GM12878 (cell line): ENCODE measurements at regions not wholly inside any gene's neighbourhood (a gene's known extent, or its start where the extent isn't known, plus 50 kb on each side); places are given as distances from the start of the nearest gene placed in this dataset.

ENCODE experiments used
- ATAC-seq: fragments of 200-7000 bp; cut with Tn5 transposase; 3 replicates; pipeline ENCODE4 v1.9.1; 2020; ENCODE audit warnings: mild to moderate bottlenecking, moderate library complexity
- BruUV-seq: library from RNA; stranded (reverse); fragments of 400-500 nt; replicated peaks from 2 replicates; lab custom pipeline; 2021; lab: Mats Ljungman, UMichigan
- CTCF ChIA-PET: fragments of 300-600 bp; sonication (Branson Sonifier 250); formaldehyde crosslinking; extraction: SDS; loops from one replicate; lab custom pipeline; 2021; ENCODE audit warnings: inconsistent platforms; lab: Yijun Ruan, JAX
- POLR2A ChIA-PET: fragments of 350-600 bp; formaldehyde crosslinking; extraction: SDS; loops from one replicate; lab custom pipeline; 2021; ENCODE audit warnings: inconsistent platforms; lab: Charles Lee
- RAD21 ChIA-PET: fragments of 300-600 bp; sonication (Branson Sonifier 250); formaldehyde crosslinking; loops from one replicate; lab custom pipeline; 2023; ENCODE audit warnings: antibody characterized with exemption; ENCODE audit not compliant: unreplicated experiment; lab: Charles Lee
- SMC1A ChIA-PET: fragments of 300-600 bp; sonication (Branson Sonifier 250); formaldehyde crosslinking; loops from one replicate; lab custom pipeline; 2023; ENCODE audit not compliant: unreplicated experiment, uncharacterized antibody; lab: Charles Lee
- DNase-seq: peaks from one replicate; pipeline ENCODE4 v3.0.0-alpha.2; 2011; ENCODE audit warnings: low read depth, low spot score
- FAIRE-seq: peaks from 3 replicates; lab custom pipeline; 2011; peaks lifted over from hg19 to GRCh38; lab: Jason Lieb, UNC
- H2AFZ ChIP-seq: 2 replicates; pipeline ENCODE4 v1.6.0; 2011; ENCODE audit warnings: low read depth, low read length, control low read depth; ENCODE audit not compliant: control insufficient read depth
- H3K27ac ChIP-seq: 2 replicates; pipeline ENCODE4 v1.5.1; 2011; ENCODE audit warnings: control low read depth; ENCODE audit not compliant: control insufficient read depth, insufficient read depth
- H3K27me3 ChIP-seq, 2 experiments: replicated peaks in 1 of 2; 2 replicates each; pipeline versions ENCODE4 v1.6.0 to v1.6.1; 2011; ENCODE audit warnings: low read length in 1 of 2; ENCODE audit not compliant: control insufficient read depth in 2 of 2, insufficient read depth in 2 of 2
- H3K36me3 ChIP-seq, 2 experiments: 2 replicates each; pipeline ENCODE4 v1.5.1; 2011; ENCODE audit warnings: low read length in 1 of 2; ENCODE audit not compliant: control insufficient read depth in 2 of 2, insufficient read depth in 2 of 2
- H3K4me1 ChIP-seq: 2 replicates; pipeline ENCODE4 v1.6.1; 2011; ENCODE audit warnings: mild to moderate bottlenecking, low read length, moderate library complexity, mixed read lengths; ENCODE audit not compliant: control insufficient read depth, insufficient read depth
- H3K4me2 ChIP-seq: 2 replicates; pipeline ENCODE4 v1.6.0; 2011; ENCODE audit warnings: control low read depth; ENCODE audit not compliant: control insufficient read depth, insufficient read depth
- H3K4me3 ChIP-seq: fragments of 200-600 bp; sonication (generic); 2 replicates; pipeline ENCODE4 v1.5.1; 2016
- H3K79me2 ChIP-seq: 2 replicates; pipeline ENCODE4 v1.6.0; 2011; ENCODE audit warnings: low read length; ENCODE audit not compliant: control insufficient read depth, insufficient read depth
- H3K9ac ChIP-seq: 2 replicates; pipeline ENCODE4 v1.8.0; 2011; ENCODE audit warnings: low read length, control low read depth, mixed read lengths; ENCODE audit not compliant: control insufficient read depth, insufficient read depth
- H3K9me3 ChIP-seq: replicated peaks from 3 replicates; pipeline ENCODE4 v1.5.1; 2011; ENCODE audit warnings: mild to moderate bottlenecking, low read length; ENCODE audit not compliant: control insufficient read depth, insufficient read depth
- H4K20me1 ChIP-seq: 2 replicates; pipeline ENCODE4 v1.6.0; 2011; ENCODE audit not compliant: control insufficient read depth, insufficient read depth
- BACH1 ChIP-seq: fragments of 450-650 bp; IDR thresholded peaks from 2 replicates; pipeline ENCODE4 v1.6.1; 2017; ENCODE audit warnings: mild to moderate bottlenecking, borderline replicate concordance
- EED ChIP-seq: sonication (generic); IDR thresholded peaks from 2 replicates; pipeline ENCODE4 v1.6.1; 2016; ENCODE audit warnings: antibody characterized with exemption, low read depth
- HDAC6 ChIP-seq: fragments of 200-600 bp; sonication (generic); IDR thresholded peaks from one replicate; pipeline ENCODE4 v1.8.0; 2017; ENCODE audit warnings: antibody characterized with exemption; ENCODE audit not compliant: unreplicated experiment
- MXI1 ChIP-seq: fragments of 150-350 bp; IDR thresholded peaks from 2 replicates; pipeline ENCODE4 v1.6.1; 2011; ENCODE audit warnings: low read depth, mild to moderate bottlenecking, inconsistent platforms, low read length, improper control_type of control experiment
- PAX8 ChIP-seq: fragments of 450-650 bp; IDR thresholded peaks from 2 replicates; pipeline ENCODE4 v1.6.1; 2017; ENCODE audit warnings: mild to moderate bottlenecking, moderate library complexity
- POLR2A ChIP-seq: IDR thresholded peaks from 2 replicates; pipeline ENCODE4 v1.6.1; 2011; ENCODE audit warnings: low read depth, mild to moderate bottlenecking, low read length
- SIX5 ChIP-seq: IDR thresholded peaks from 2 replicates; pipeline ENCODE4 v1.6.1; 2011; ENCODE audit warnings: mild to moderate bottlenecking, low read depth, low read length, moderate library complexity; ENCODE audit not compliant: severe bottlenecking
- SMC3 ChIP-seq: IDR thresholded peaks from 2 replicates; pipeline ENCODE4 v1.6.1; 2011; ENCODE audit warnings: low read length, improper control_type of control experiment, borderline replicate concordance
- TBL1XR1 ChIP-seq: IDR thresholded peaks from 2 replicates; pipeline ENCODE4 v1.6.1; 2012; ENCODE audit warnings: low read depth, low read length, improper control_type of control experiment
- TCF3 ChIP-seq: IDR thresholded peaks from 2 replicates; pipeline ENCODE4 v1.6.1; 2012; ENCODE audit warnings: low read depth, mild to moderate bottlenecking, low read length, borderline replicate concordance; ENCODE audit not compliant: insufficient read depth
- ZNF24 ChIP-seq: fragments of 450-650 bp; IDR thresholded peaks from 2 replicates; pipeline ENCODE4 v1.6.1; 2017; ENCODE audit warnings: antibody characterized with exemption, mild to moderate bottlenecking
- ZSCAN29 ChIP-seq: fragments of 450-650 bp; IDR thresholded peaks from 2 replicates; pipeline ENCODE4 v1.6.1; 2017; ENCODE audit warnings: mild to moderate bottlenecking, moderate library complexity
- WGBS: methylation state at CpG from one replicate; pipeline ENCODE4 v1.1.6; 2016; ENCODE audit warnings: low lambda C conversion rate; ENCODE audit not compliant: insufficient replicate concordance, insufficient coverage; ENCODE audit errors: missing lambda C conversion rate; 5-methylcytosine and 5-hydroxymethylcytosine counted together
- in situ Hi-C: fragments of 300-500 bp; cut with MboI; formaldehyde crosslinking; loops from 9 replicates; pipeline ENCODE4 v1.14.3; 2018; ENCODE audit warnings: mixed read lengths
- intact Hi-C: fragments of 100-400 bp; cut with micrococcal nuclease; formaldehyde crosslinking; loops from one replicate; pipeline ENCODE4 v1.14.2; 2022; ENCODE audit not compliant: unreplicated experiment
- TF ChIP-seq, protein P1 (sequence below): fragments of 450-650 bp; IDR thresholded peaks from 2 replicates; pipeline ENCODE4 v1.6.1; 2018; ENCODE audit warnings: borderline replicate concordance, mild to moderate bottlenecking; ENCODE audit not compliant: partially characterized antibody
- TF ChIP-seq, protein P2 (sequence below): fragments of 450-650 bp; IDR thresholded peaks from 2 replicates; pipeline ENCODE4 v1.6.1; 2017; ENCODE audit warnings: mild to moderate bottlenecking, low read depth, inconsistent platforms; ENCODE audit not compliant: poor library complexity, severe bottlenecking

DNA sequence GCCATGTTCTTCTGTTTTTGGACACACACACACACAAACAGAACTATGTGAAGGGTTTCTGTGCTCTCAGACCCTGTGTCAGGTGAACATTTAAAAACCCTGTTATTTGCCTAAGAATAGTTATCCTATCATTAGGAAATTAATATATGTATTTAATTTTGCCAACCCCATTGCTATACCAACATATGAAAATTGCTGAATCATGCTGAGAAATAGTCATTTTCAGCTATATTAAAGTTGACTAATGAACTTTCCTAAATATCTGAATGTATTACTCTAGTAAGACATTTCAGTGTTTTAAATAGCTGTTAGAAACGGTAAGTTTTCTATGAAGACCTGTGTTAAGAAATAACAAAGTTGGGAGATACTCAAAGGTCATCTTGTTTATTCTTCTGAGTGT, 596.9 kb upstream of the GRM7 start:
- Histone ChIP-seq H3K9ac (no peak overlapping the region), H2AFZ (no peak overlapping the region)
- DNase-seq, result no peak
- POLR2A ChIA-PET, result interaction anchor here (0.9 kb wide), 1 partner anchor 14 kb away, joined by 3 read pairs; no protein-coding TSS in a partner anchor
- TF ChIP-seq BACH1 (0 out of 2 replicates have a peak, but pooled peaks have one; percentile 34), POLR2A (no peak)
- TF ChIP-seq, all 136 proteins: peak for 1
- SMC1A ChIA-PET, result interaction anchor here (1.4 to 2.1 kb wide), 3 partner anchors 10 to 36 kb away, joined by 3 to 17 read pairs (median 3); no protein-coding TSS in a partner anchor
- Histone ChIP-seq H3K36me3 (no peaks in the 10 kb centered on the region), H4K20me1 (no peaks in the 10 kb centered on the region), H3K4me1 (no peaks in the 10 kb centered on the region), H3K27me3 (no peaks in the 10 kb centered on the region), H3K9me3 (no peaks in the 10 kb centered on the region; the same call in 2 of the 3 replicates), H3K4me2 (no peak overlapping the region), H3K4me3 (no peak overlapping the region), H3K27ac (no peak overlapping the region), H3K79me2 (no peaks in the 10 kb centered on the region)
- FAIRE-seq (no peak), ATAC-seq (no peak)
- BruUV-seq, result no TSS peak
- 42% methylated on average over 1 of the region's 1 CpG for WGBS
- in situ Hi-C loops (no loop called here), intact Hi-C loops (no loop called here)
- RAD21 ChIA-PET, result interaction anchor here (1.1 to 2.4 kb wide), 2 partner anchors 14 to 35 kb away, joined by 3 to 5 read pairs; no protein-coding TSS in a partner anchor
- CTCF ChIA-PET, result interaction anchor here (0.7 kb wide), 1 partner anchor 33 kb away, joined by 3 read pairs; no protein-coding TSS in a partner anchor

DNA sequence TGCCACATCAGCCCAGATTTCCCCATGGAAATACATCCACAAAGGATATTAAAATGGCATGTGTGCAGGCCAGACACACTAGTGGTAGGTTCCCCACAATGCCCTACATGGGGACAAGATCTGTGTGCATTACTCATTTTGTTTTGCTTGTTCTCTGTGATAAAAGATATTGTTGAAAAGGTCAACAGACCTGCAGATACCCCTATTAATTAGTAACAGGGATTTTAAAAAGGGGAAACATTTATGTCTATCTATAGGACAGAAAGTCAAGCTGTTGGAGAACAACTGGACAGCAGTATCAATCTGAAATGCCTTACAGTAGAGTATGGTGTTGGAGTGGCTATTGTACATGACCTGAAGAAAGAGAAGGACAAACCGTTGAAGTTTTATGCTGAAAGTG, 596.0 kb upstream of the GRM7 start:
- Histone ChIP-seq H3K36me3 (no peaks in the 10 kb centered on the region), H3K9ac (no peak overlapping the region), H3K4me3 (no peak overlapping the region), H4K20me1 (no peaks in the 10 kb centered on the region), H3K4me1 (no peaks in the 10 kb centered on the region), H3K27me3 (no peaks in the 10 kb centered on the region), H3K79me2 (no peaks in the 10 kb centered on the region), H3K4me2 (no peak overlapping the region), H3K9me3 (no peaks in the 10 kb centered on the region; the same call in 2 of the 3 replicates), H2AFZ (no peak overlapping the region), H3K27ac (no peak overlapping the region)
- intact Hi-C loops (no loop called here), in situ Hi-C loops (no loop called here)
- ChIA-PET RAD21 (interaction anchor here (2.4 kb wide), 1 partner anchor 15 kb away, joined by 5 read pairs; no protein-coding TSS in a partner anchor), SMC1A (interaction anchor here (1.4 to 2.1 kb wide), 2 partner anchors 15 to 35 kb away, joined by 3 to 17 read pairs; no protein-coding TSS in a partner anchor), CTCF (no interaction called here), POLR2A (no interaction called here)
- ATAC-seq (peak; percentile 18; the same call in 2 of the 3 replicates), FAIRE-seq (no peak), DNase-seq (no peak)
- no TSS peak for BruUV-seq
- 0% methylated on average over 1 of the region's 1 CpG for WGBS
- TF ChIP-seq TCF3 (no peak), HDAC6 (no peak), ZSCAN29 (no peak), PAX8 (no peak), MXI1 (no peak), SIX5 (no peak), SMC3 (no peak), EED (no peak), TBL1XR1 (no peak), ZNF24 (no peak)
- TF ChIP-seq, protein P1, sequence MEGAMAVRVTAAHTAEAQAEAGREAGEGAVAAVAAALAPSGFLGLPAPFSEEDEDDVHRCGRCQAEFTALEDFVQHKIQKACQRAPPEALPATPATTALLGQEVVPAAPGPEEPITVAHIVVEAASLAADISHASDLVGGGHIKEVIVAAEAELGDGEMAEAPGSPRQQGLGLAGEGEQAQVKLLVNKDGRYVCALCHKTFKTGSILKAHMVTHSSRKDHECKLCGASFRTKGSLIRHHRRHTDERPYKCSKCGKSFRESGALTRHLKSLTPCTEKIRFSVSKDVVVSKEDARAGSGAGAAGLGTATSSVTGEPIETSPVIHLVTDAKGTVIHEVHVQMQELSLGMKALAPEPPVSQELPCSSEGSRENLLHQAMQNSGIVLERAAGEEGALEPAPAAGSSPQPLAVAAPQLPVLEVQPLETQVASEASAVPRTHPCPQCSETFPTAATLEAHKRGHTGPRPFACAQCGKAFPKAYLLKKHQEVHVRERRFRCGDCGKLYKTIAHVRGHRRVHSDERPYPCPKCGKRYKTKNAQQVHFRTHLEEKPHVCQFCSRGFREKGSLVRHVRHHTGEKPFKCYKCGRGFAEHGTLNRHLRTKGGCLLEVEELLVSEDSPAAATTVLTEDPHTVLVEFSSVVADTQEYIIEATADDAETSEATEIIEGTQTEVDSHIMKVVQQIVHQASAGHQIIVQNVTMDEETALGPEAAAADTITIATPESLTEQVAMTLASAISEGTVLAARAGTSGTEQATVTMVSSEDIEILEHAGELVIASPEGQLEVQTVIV, result no peak
- TF ChIP-seq, protein P2, sequence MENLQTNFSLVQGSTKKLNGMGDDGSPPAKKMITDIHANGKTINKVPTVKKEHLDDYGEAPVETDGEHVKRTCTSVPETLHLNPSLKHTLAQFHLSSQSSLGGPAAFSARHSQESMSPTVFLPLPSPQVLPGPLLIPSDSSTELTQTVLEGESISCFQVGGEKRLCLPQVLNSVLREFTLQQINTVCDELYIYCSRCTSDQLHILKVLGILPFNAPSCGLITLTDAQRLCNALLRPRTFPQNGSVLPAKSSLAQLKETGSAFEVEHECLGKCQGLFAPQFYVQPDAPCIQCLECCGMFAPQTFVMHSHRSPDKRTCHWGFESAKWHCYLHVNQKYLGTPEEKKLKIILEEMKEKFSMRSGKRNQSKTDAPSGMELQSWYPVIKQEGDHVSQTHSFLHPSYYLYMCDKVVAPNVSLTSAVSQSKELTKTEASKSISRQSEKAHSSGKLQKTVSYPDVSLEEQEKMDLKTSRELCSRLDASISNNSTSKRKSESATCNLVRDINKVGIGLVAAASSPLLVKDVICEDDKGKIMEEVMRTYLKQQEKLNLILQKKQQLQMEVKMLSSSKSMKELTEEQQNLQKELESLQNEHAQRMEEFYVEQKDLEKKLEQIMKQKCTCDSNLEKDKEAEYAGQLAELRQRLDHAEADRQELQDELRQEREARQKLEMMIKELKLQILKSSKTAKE, result no peak
